Panc1 (cell line): ENCODE measurements at regions not wholly inside any gene's neighbourhood (a gene's known extent, or its start where the extent isn't known, plus 50 kb on each side); places are given as distances from the start of the nearest gene placed in this dataset.

ENCODE experiments used
- ATAC-seq: fragments of 200-7000 bp; cut with Tn5 transposase; 2 replicates; pipeline ENCODE4 v1.9.1; 2020; ENCODE audit warnings: mild to moderate bottlenecking, moderate library complexity
- BruUV-seq: library from RNA; stranded (reverse); fragments of 400-500 nt; replicated peaks from 2 replicates; lab custom pipeline; 2021; lab: Mats Ljungman, UMichigan
- CTCF ChIA-PET: fragments of 300-600 bp; sonication (Branson Sonifier 250); formaldehyde crosslinking; loops from one replicate; lab custom pipeline; 2022; ENCODE audit warnings: antibody characterized with exemption; lab: Charles Lee
- POLR2A ChIA-PET: fragments of 300-600 bp; sonication (Branson Sonifier 250); formaldehyde crosslinking; loops from one replicate; lab custom pipeline; 2022; ENCODE audit warnings: antibody characterized with exemption; lab: Charles Lee
- DNase-seq: peaks from one replicate; pipeline ENCODE4 v3.0.0-alpha.2; 2010; ENCODE audit warnings: low read depth, low spot score
- H3K27ac ChIP-seq: 2 replicates; pipeline ENCODE4 v1.5.1; 2011; ENCODE audit warnings: mild to moderate bottlenecking, low read length, inconsistent platforms
- H3K27me3 ChIP-seq: fragments of 200-500 bp; sonication (Bioruptor generic); 2 replicates; pipeline ENCODE4 v1.6.0; 2014; ENCODE audit warnings: low read length, inconsistent platforms; ENCODE audit not compliant: control insufficient read depth, insufficient read depth
- H3K36me3 ChIP-seq: fragments of 200-500 bp; sonication (Bioruptor generic); 2 replicates; pipeline ENCODE4 v1.5.1; 2014; ENCODE audit warnings: inconsistent platforms, mild to moderate bottlenecking, low read length, moderate library complexity; ENCODE audit not compliant: control insufficient read depth, insufficient read depth
- H3K4me1 ChIP-seq: 2 replicates; pipeline ENCODE4 v1.5.1; 2011; ENCODE audit warnings: inconsistent platforms, mild to moderate bottlenecking, low read length, moderate library complexity; ENCODE audit not compliant: control insufficient read depth, insufficient read depth
- H3K4me3 ChIP-seq, 2 experiments: 2 replicates each; pipeline ENCODE4 v1.5.1; 2011 to 2012; ENCODE audit warnings: low read depth in 2 of 2, low read length in 2 of 2, mild to moderate bottlenecking in 2 of 2, inconsistent platforms in 1 of 2, moderate library complexity in 1 of 2
- H3K9me3 ChIP-seq: fragments of 200-500 bp; sonication (Bioruptor generic); 2 replicates; pipeline ENCODE4 v1.5.1; 2014; ENCODE audit warnings: low read depth, mild to moderate bottlenecking, inconsistent platforms, low read length, moderate library complexity; ENCODE audit not compliant: control insufficient read depth, insufficient read depth
- CTCF ChIP-seq: fragments of 450-650 bp; IDR thresholded peaks from 2 replicates; pipeline ENCODE4 v1.5.1; 2017; ENCODE audit warnings: mild to moderate bottlenecking
- POLR2AphosphoS5 ChIP-seq: IDR thresholded peaks from 2 replicates; pipeline ENCODE4 v1.6.1; 2012; ENCODE audit warnings: mild to moderate bottlenecking, low read depth, low read length, moderate library complexity
- REST ChIP-seq, 2 experiments: IDR thresholded peaks; 2 replicates each; pipeline ENCODE4 v1.6.1; 2011 to 2012; ENCODE audit warnings: low read depth in 2 of 2, control low read depth in 1 of 2, low read length in 1 of 2, mild to moderate bottlenecking in 1 of 2, moderate library complexity in 1 of 2; ENCODE audit not compliant: insufficient read depth in 1 of 2
- SIN3A ChIP-seq: IDR thresholded peaks from 2 replicates; pipeline ENCODE4 v1.6.1; 2012; ENCODE audit warnings: low read depth, mild to moderate bottlenecking, low read length, moderate library complexity, borderline replicate concordance; ENCODE audit not compliant: insufficient read depth
- TCF7L2 ChIP-seq: IDR thresholded peaks from 2 replicates; pipeline ENCODE4 v1.6.1; 2011; ENCODE audit warnings: mild to moderate bottlenecking, low read depth, low read length, inconsistent platforms
- in situ Hi-C: cut with HindIII; loops from 2 replicates; pipeline ENCODE4 v1.10.0; 2016; ENCODE audit warnings: low sequenced_read_pairs, low pct_unique_long_range_greater_than_20kb
- intact Hi-C: fragments of 100-400 bp; cut with micrococcal nuclease; formaldehyde crosslinking; loops from one replicate; pipeline ENCODE4 v1.10.0; 2022; ENCODE audit not compliant: unreplicated experiment

GRCh38 chr2:166610913-166611305 is 116.9 kb upstream of the SCN7A start:
- ChIA-PET POLR2A (no interaction called here), CTCF (no interaction called here)
- TF ChIP-seq SIN3A (no peak), TCF7L2 (no peak), POLR2AphosphoS5 (no peak), CTCF (no peak), REST (IDR thresholded peaks at IDR 0.05; ENCODE audit: insufficient read depth in 1 of 2, low read depth in 2 of 2, low read length in 1 of 2) (no peak)

GRCh38 chr2:166610180-166610912 is 116.3 kb upstream of the SCN7A start:
- TF ChIP-seq TCF7L2 (no peak), SIN3A (no peak), POLR2AphosphoS5 (no peak), REST (IDR thresholded peaks at IDR 0.05; ENCODE audit: insufficient read depth in 1 of 2, low read depth in 2 of 2, low read length in 1 of 2) (no peak), CTCF (no peak)
- Histone ChIP-seq H3K27ac (no peak overlapping the region), H3K27me3 (no peaks in the 10 kb centered on the region), H3K4me3 (no peak overlapping the region), H3K9me3 (no peaks in the 10 kb centered on the region), H3K4me1 (no peaks in the 10 kb centered on the region), H3K36me3 (no peaks in the 10 kb centered on the region)
- CTCF ChIA-PET, result no interaction called here
- in situ Hi-C loops (no loop called here), intact Hi-C loops (no loop called here)
- DNase-seq (no peak), ATAC-seq (peak; percentile 42; the same call in 1 of the 2 replicates)
- no TSS peak for BruUV-seq
- POLR2A ChIA-PET, result no interaction called here

More at GRCh38 chr2:166610913-166611305, 116.9 kb upstream of the SCN7A start:
- H3K4me3 ChIP-seq, result no peak overlapping the region
- no TSS peak for BruUV-seq
- H3K27ac ChIP-seq, result no peak overlapping the region
- intact Hi-C loops (no loop called here), in situ Hi-C loops (no loop called here)
- H3K36me3 ChIP-seq, result no peaks in the 10 kb centered on the region
- no peak for DNase-seq
- no peaks in the 10 kb centered on the region for H3K4me1 ChIP-seq
- no peaks in the 10 kb centered on the region for H3K27me3 ChIP-seq
- H3K9me3 ChIP-seq, result no peaks in the 10 kb centered on the region
- no peak for ATAC-seq
